ENCODE measurements at regions not wholly inside any gene's neighbourhood (a gene's known extent, or its start where the extent isn't known, plus 50 kb on each side); places are given as distances from the start of the nearest gene placed in this dataset.
"Not testable (repeated sequence)": the region's sequence is repeated elsewhere in the genome, so short reads cannot be mapped to it uniquely, and the experiment has no call there.

- DNase-seq = no peak
Measured at GRCh38 chr2:193382583-193382982, 1187.8 kb upstream of the TMEFF2 start.

- no peak for DNase-seq
Measured at GRCh38 chr2:193377789-193378188, 1183.1 kb upstream of the TMEFF2 start.

DNA sequence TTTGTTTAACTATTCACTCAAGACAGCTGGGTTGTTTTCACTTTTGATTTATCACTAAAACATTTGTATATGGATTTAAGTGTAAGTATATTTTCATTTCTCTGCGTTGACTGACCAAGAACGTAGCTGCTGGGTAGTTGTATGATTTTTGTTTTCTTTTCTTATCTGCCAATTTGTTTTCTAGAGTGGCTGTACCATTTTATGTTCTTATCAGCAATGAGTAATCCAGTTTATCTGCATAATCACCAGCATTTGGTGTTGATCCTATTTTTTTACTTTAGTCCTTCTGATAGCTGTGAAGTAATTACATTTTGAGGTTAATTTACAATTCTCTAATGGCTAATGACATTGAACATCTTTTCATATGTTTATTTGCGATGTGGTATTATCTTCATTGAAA, 1178.4 kb upstream of the TMEFF2 start:
- DNase-seq = no peak

- no peak for DNase-seq
Measured at GRCh38 chr2:193371200-193371599, 1176.5 kb upstream of the TMEFF2 start.

- no peak for DNase-seq
Measured at GRCh38 chr2:193368615-193369014, 1173.9 kb upstream of the TMEFF2 start.

DNA sequence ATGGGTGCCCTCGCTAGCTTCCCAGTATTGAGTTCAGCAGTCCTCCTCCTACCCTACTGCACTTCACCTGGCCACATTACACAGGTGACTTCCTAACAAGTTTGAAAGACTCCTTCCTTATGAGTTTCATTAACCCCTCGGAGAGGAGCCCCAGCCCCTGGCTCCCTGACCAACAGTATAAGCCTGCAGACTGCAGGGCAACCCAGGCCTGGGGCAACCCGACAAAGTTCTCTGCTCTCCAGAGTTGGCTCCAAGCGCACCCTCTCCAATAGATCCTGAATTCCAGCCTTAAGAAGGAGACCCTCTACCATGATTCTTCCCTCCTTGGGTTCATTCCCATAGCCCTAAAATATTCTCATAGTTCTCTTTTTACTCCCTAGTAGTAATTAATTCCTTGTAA, 1162.8 kb upstream of the TMEFF2 start:
- DNase-seq = no peak

GRCh38 chr2:193352665-193353242, 1158.0 kb upstream of the TMEFF2 start:
- DNase-seq = not testable (repeated sequence)

DNA sequence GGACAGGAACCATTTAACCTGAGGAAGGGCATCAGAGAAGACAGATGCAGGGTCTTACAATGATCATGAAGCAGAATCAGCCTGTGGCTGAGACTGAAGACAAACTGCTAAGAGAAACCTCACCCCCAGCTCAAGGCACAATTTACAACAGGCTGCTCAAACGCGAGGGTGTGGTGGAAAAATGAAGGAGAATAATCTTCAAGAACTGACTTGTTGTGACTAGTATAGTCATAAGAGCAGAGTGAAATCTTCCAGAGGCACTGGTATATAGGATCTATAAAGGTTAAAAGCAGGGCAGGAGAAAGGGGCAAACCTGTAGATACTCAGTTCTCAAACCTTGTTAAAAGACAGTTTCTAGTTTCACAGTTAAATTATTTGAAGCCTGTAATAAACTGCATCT, 1155.8 kb upstream of the TMEFF2 start:
- DNase-seq = no peak

DNA sequence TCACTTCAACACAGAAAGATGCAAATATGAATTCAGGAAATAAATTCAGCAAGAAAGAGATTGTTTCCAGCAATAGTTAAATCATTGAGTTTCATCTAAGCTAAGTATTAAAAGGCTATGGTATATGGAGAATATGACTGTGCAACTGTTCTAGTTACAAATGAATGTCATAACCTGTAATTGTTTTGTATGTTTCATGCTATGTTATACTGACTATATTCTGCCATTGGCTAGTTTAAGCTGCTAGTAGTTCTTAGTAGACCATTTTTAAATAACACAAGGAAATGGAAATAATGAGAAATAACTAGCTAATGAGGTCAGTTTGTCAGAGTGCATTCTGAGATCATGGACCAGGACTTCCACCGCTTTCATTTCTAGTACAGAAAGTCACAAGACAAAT, 1154.9 kb upstream of the TMEFF2 start:
- DNase-seq = no peak

GRCh38 chr2:193348055-193348454, 1153.3 kb upstream of the TMEFF2 start:
- DNase-seq = no peak

GRCh38 chr2:193336781-193337180, 1142.0 kb upstream of the TMEFF2 start:
- DNase-seq = no peak

DNA sequence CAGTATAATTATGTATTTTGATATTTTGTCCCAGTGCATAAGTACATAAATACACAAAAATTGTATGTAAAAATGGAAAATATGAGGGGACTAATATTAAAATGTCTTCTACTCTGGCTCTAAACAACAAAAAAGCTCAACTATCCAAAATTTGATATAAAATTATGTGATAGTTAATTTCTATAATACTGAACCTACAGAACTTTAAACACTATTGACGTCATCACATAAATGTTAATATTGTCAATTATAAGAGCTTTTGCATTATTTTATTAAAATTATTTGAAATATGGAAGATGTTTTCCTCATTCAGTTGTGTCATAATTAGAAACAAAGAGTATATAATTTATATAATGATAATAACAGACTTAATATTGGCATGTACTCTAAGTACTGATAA, 1139.7 kb upstream of the TMEFF2 start:
- no peak for DNase-seq

- DNase-seq = no peak
Measured at GRCh38 chr2:193333539-193333938, 1138.8 kb upstream of the TMEFF2 start.

DNA sequence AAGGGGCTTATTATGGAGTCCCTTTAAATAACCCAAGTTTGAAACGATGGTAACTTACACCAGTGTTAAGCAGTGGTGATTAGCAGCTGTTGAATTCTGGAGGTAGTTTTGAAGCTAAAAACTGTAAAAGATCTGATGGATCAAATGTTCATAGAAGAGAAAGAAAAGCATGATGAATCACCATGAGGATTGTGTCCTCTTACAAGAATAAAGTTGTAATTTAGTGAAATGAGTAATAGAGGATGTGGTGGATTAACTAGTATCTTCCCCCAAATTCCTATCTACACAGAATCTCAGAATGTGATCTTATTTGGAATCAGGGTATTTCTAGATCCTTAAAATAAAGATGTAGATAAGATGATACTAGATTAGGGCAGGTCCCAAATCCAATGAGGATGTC, 1138.2 kb upstream of the TMEFF2 start:
- no peak for DNase-seq

DNA sequence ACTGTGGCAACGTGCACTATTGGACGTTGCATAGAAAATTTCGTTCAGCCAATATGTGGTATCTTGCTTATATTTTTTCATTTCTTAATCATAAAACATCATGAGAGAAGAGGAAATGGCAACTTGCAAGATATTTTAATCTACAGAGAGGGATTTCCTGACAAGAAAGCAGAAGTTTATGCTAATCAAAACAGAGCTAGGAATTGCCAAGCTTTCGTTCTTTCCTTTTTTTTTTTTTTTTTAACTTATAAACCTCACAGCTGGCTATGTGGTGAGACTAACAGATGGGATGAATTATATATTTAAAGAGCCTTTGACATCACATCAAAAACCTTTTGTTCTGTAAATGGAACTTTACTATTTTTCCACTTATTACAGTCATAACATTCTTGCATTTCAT, 1136.9 kb upstream of the TMEFF2 start:
- DNase-seq = peak; percentile 74 to 76

DNA sequence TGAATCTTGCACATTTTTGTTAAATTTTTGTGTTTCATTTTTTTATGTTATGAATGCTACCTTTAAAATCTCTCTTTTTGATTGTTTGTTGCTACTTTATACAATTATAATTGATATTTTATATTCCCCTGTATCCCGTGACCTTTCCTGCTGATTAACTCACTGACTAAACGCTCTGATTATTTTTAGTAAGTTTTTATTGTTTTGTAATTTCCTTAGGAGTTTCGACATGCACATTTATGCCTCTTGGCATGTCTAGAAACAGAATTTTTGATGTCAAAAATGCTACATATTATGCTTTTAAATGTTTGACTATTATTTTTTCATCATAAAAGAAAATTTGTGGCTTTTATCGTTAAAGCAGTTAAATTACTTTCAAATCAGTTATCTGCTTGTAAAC, 1131.6 kb upstream of the TMEFF2 start:
- no peak for DNase-seq

DNA sequence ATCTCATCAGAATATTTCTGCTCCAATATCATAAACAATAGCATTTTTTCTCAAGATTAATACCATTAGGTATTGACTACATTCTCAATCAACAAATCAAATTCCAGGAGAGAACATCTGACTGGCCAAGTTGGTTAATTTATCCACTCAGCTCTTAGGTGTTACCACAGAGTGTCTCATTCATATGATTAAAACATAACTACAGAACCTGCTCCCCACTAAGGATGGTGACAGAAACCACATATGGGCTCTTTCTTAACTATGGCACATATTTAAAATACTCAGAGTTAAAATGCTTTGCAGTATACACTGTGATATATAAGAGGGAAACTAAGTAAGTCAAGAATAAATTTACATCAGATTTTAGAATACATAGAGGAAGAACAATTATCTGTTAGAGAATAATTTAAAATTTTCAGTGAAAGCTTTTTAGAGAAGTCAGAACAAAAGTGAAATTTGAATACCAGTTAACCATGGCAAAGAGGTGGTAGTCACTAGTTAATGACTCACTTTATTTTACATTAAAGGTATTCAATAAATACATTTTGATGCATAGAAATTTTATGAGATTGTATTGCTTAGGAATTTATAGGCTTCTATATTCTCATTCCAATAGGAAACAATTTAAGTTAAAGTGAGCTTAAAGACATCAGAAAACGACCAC, 1120.8 kb upstream of the TMEFF2 start:
- no peak for DNase-seq

GRCh38 chr2:193303464-193303863, 1108.7 kb upstream of the TMEFF2 start:
- DNase-seq = no peak

- no peak for DNase-seq
Measured at GRCh38 chr2:193294371-193294770, 1099.6 kb upstream of the TMEFF2 start.

GRCh38 chr2:193279361-193279760, 1084.6 kb upstream of the TMEFF2 start:
- no peak for DNase-seq

DNA sequence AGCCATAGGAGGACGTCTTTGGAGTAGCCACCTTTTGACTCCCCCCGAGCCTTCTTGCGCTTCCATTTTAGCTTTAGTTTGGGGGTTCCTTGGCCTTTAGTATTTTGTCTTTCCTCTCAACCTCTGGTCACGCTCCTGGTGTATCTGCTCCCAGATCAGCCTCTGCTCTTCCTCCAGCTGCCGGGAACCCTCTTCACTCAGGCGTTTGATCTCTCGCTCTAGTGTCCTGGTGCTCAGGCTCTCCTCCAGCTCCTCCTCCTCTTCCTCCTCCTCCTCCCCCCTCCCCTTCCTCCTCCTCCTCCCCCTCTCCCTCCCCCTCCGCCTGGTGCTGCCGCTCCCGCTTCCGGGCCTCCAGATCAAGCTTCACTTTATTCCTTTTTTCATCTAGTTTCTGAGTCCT, 1082.3 kb upstream of the TMEFF2 start:
- no peak for DNase-seq

- DNase-seq = no peak
Measured at GRCh38 chr2:193276560-193276959, 1081.8 kb upstream of the TMEFF2 start.

DNA sequence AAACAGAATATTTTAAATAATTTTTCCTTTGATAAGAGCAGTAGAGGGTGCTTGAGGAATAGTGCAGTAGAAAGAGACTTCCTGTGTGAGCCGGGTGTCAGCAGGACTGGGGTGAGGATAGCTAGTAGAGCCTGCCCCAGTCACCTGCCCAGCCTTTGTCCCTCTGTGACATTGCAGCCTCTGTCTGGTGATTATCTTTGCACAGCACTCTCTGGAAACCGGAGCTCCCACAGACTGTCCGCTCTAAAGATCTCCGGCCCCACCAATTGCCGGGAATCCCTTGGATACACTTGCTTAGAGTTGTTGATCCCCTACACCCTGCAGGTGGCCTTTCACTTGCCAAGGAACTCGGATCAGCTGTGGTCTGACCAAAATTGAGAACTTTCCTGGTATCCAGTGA, 1081.3 kb upstream of the TMEFF2 start:
- DNase-seq = no peak

DNA sequence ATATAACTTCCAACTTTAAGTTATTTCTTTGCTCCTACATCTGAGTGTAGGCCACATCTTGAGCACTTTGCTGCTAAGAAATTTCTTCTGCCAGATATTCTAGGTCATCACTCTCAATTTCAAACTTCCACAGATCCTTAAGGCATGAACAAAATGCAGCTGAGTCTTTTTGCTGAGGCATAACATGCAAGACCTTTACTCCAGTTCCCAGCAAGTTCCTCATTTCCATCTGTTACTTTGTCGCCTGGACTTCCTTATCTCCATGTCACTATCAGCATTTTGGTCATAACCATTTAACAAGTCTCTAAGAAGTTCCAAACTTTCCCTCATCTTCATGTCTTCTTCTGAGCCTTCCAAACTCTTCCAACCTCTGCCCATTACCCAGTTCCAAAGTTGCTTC, 1077.3 kb upstream of the TMEFF2 start:
- peak; percentile 87 to 91 for DNase-seq

DNA sequence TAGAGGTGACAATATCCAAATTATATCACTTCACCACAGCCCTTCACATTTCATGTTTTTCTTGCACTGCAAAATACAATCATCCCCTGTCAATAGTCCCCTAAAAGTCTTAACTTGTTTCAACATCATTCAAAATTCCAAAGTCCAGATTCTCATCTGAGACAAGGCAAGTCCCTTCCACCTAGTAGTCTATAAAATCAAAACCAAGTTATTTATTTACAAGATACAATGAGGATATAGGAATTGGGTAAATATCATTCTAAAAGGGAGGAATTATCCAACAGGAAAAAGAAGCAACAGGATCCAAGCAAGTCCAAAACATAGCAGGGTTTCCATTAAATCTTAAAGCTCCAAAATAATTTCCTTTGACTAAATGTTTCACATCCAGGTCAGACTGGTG, 1076.1 kb upstream of the TMEFF2 start:
- no peak for DNase-seq

Data from Kasumi-1 (cell line).